ENCODE measurements at regions not wholly inside any gene's neighbourhood (a gene's known extent, or its start where the extent isn't known, plus 50 kb on each side); places are given as distances from the start of the nearest gene placed in this dataset.

- H3K9me3 ChIP-seq (ENCODE audit: low read depth): no peaks in the 10 kb centered on the region
- H3K4me1 ChIP-seq (ENCODE audit: low read depth): no peaks in the 10 kb centered on the region
- H3K27ac ChIP-seq: no peak overlapping the region
- no peak for DNase-seq (ENCODE audit: low read depth in 1 of 2, low spot score in 1 of 2)
- H3K4me3 ChIP-seq: no peak overlapping the region
- no peak for TF ChIP-seq CTCF (IDR thresholded peaks at IDR 0.05; ENCODE audit: low read depth, low read length)
- no peaks in the 10 kb centered on the region for H3K36me3 ChIP-seq
- H3K27me3 ChIP-seq: no peaks in the 10 kb centered on the region
Observed at GRCh38 chr2:198490748-198491147, 686.4 kb downstream of the PLCL1 start.

GRCh38 chr2:198488964-198489363 is 684.6 kb downstream of the PLCL1 start:
- H3K27me3 ChIP-seq: no peaks in the 10 kb centered on the region
- H3K4me3 ChIP-seq: no peak overlapping the region
- no peak overlapping the region for H3K27ac ChIP-seq
- DNase-seq (ENCODE audit: low read depth in 1 of 2, low spot score in 1 of 2): no peak
- TF ChIP-seq CTCF (IDR thresholded peaks at IDR 0.05; ENCODE audit: low read depth, low read length): no peak
- no peaks in the 10 kb centered on the region for H3K36me3 ChIP-seq
- no peaks in the 10 kb centered on the region for H3K4me1 ChIP-seq (ENCODE audit: low read depth)
- no peaks in the 10 kb centered on the region for H3K9me3 ChIP-seq (ENCODE audit: low read depth)

GRCh38 chr2:198483051-198483450 is 678.7 kb downstream of the PLCL1 start:
- Histone ChIP-seq H3K27ac (no peak overlapping the region), H3K4me3 (no peak overlapping the region), H3K4me1 (ENCODE audit: low read depth) (no peaks in the 10 kb centered on the region), H3K9me3 (ENCODE audit: low read depth) (no peaks in the 10 kb centered on the region), H3K36me3 (no peaks in the 10 kb centered on the region), H3K27me3 (no peaks in the 10 kb centered on the region)
- no peak for DNase-seq (ENCODE audit: low read depth in 1 of 2, low spot score in 1 of 2)
- no peak for TF ChIP-seq CTCF (IDR thresholded peaks at IDR 0.05; ENCODE audit: low read depth, low read length)

GRCh38 chr2:198479065-198479464 is 674.7 kb downstream of the PLCL1 start:
- H3K9me3 ChIP-seq (ENCODE audit: low read depth): no peaks in the 10 kb centered on the region
- H3K27ac ChIP-seq: no peak overlapping the region
- no peaks in the 10 kb centered on the region for H3K4me1 ChIP-seq (ENCODE audit: low read depth)
- no peaks in the 10 kb centered on the region for H3K36me3 ChIP-seq
- no peak overlapping the region for H3K4me3 ChIP-seq
- DNase-seq (ENCODE audit: low read depth in 1 of 2, low spot score in 1 of 2): no peak
- no peaks in the 10 kb centered on the region for H3K27me3 ChIP-seq
- no peak for TF ChIP-seq CTCF (IDR thresholded peaks at IDR 0.05; ENCODE audit: low read depth, low read length)

GRCh38 chr2:198478361-198478760 is 674.0 kb downstream of the PLCL1 start:
- H3K9me3 ChIP-seq (ENCODE audit: low read depth): no peaks in the 10 kb centered on the region
- H3K4me3 ChIP-seq: no peak overlapping the region
- no peak for TF ChIP-seq CTCF (IDR thresholded peaks at IDR 0.05; ENCODE audit: low read depth, low read length)
- no peaks in the 10 kb centered on the region for H3K27me3 ChIP-seq
- no peaks in the 10 kb centered on the region for H3K36me3 ChIP-seq
- H3K27ac ChIP-seq: no peak overlapping the region
- DNase-seq (ENCODE audit: low read depth in 1 of 2, low spot score in 1 of 2): no peak
- H3K4me1 ChIP-seq (ENCODE audit: low read depth): no peaks in the 10 kb centered on the region

GRCh38 chr2:198476007-198476406 is 671.6 kb downstream of the PLCL1 start:
- Histone ChIP-seq H3K27ac (no peak overlapping the region), H3K36me3 (no peaks in the 10 kb centered on the region), H3K9me3 (ENCODE audit: low read depth) (no peaks in the 10 kb centered on the region), H3K4me3 (no peak overlapping the region), H3K4me1 (ENCODE audit: low read depth) (no peaks in the 10 kb centered on the region), H3K27me3 (no peaks in the 10 kb centered on the region)
- no peak for DNase-seq (ENCODE audit: low read depth in 1 of 2, low spot score in 1 of 2)
- TF ChIP-seq CTCF (IDR thresholded peaks at IDR 0.05; ENCODE audit: low read depth, low read length): no peak

All from cardiac muscle cell (in vitro differentiated cells and primary cell).